ENCODE measurements at regions not wholly inside any gene's neighbourhood (a gene's known extent, or its start where the extent isn't known, plus 50 kb on each side); places are given as distances from the start of the nearest gene placed in this dataset.

- TF ChIP-seq MEF2A (IDR thresholded peaks at IDR 0.05; ENCODE audit: borderline replicate concordance, low read depth): no peak
- TF ChIP-seq, protein P1, sequence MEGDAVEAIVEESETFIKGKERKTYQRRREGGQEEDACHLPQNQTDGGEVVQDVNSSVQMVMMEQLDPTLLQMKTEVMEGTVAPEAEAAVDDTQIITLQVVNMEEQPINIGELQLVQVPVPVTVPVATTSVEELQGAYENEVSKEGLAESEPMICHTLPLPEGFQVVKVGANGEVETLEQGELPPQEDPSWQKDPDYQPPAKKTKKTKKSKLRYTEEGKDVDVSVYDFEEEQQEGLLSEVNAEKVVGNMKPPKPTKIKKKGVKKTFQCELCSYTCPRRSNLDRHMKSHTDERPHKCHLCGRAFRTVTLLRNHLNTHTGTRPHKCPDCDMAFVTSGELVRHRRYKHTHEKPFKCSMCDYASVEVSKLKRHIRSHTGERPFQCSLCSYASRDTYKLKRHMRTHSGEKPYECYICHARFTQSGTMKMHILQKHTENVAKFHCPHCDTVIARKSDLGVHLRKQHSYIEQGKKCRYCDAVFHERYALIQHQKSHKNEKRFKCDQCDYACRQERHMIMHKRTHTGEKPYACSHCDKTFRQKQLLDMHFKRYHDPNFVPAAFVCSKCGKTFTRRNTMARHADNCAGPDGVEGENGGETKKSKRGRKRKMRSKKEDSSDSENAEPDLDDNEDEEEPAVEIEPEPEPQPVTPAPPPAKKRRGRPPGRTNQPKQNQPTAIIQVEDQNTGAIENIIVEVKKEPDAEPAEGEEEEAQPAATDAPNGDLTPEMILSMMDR (IDR thresholded peaks at IDR 0.05): no peak
- no peak for TF ChIP-seq POLR2AphosphoS5 (IDR thresholded peaks at IDR 0.05; ENCODE audit: low read depth, low read length)
- TF ChIP-seq RFX5 (IDR thresholded peaks at IDR 0.05; ENCODE audit: low read length): no peak
These were observed 535.6 kb upstream of the IL12A start for GRCh38 chr3:159453036-159453435.
